ENCODE measurements at regions not wholly inside any gene's neighbourhood (a gene's known extent, or its start where the extent isn't known, plus 50 kb on each side); places are given as distances from the start of the nearest gene placed in this dataset.

GRCh38 chr1:213693864-213694263, 293.9 kb upstream of the PROX1 start:
- Histone ChIP-seq H3K36me3 (ENCODE audit: insufficient read depth, low read length) (no peaks in the 10 kb centered on the region), H3K79me2 (replicated peaks; ENCODE audit: insufficient read depth, low read length) (no peaks in the 10 kb centered on the region), H3K9me2 (ENCODE audit: insufficient read depth, low read length) (no peaks in the 10 kb centered on the region), H4K20me1 (ENCODE audit: insufficient read depth) (no peaks in the 10 kb centered on the region), H3K27me3 (ENCODE audit: insufficient read depth, low read depth, low read length) (no peaks in the 10 kb centered on the region), H3K4me3 (ENCODE audit: low read length) (no peak overlapping the region), H3K4me2 (ENCODE audit: low read length) (no peak overlapping the region), H3K9me3 (ENCODE audit: low read length) (no peaks in the 10 kb centered on the region), H2AFZ (ENCODE audit: low read depth, low read length) (no peak overlapping the region), H3F3A (ENCODE audit: insufficient read depth, low read length, poor library complexity, severe bottlenecking) (no peaks in the 10 kb centered on the region), H3K27ac (ENCODE audit: low read length) (no peak overlapping the region), H3K9ac (ENCODE audit: low read length) (no peak overlapping the region)
- TF ChIP-seq POLR2AphosphoS5 (IDR thresholded peaks at IDR 0.05) (no peak), EZH2 (IDR thresholded peaks at IDR 0.05; ENCODE audit: borderline replicate concordance, insufficient read depth, low read length, poor library complexity, severe bottlenecking) (no peak), MXI1 (conservative IDR thresholded peaks at IDR 0.05; ENCODE audit: poor library complexity, severe bottlenecking) (no peak), REST (IDR thresholded peaks at IDR 0.05; ENCODE audit: borderline replicate concordance) (no peak), SMC3 (conservative IDR thresholded peaks at IDR 0.05; ENCODE audit: poor library complexity) (no peak), TAF1 (IDR thresholded peaks at IDR 0.05; ENCODE audit: low read depth) (no peak), CTCF (IDR thresholded peaks at IDR 0.05; ENCODE audit: poor library complexity, severe bottlenecking) (no peak)

GRCh38 chr1:213697192-213697802, 290.5 kb upstream of the PROX1 start:
- no peaks in the 10 kb centered on the region for H3F3A ChIP-seq (ENCODE audit: insufficient read depth, low read length, poor library complexity, severe bottlenecking)
- H4K20me1 ChIP-seq (ENCODE audit: insufficient read depth): no peaks in the 10 kb centered on the region
- H3K9me2 ChIP-seq (ENCODE audit: insufficient read depth, low read length): no peaks in the 10 kb centered on the region
- H3K27ac ChIP-seq (ENCODE audit: low read length): no peak overlapping the region
- no peak overlapping the region for H3K4me3 ChIP-seq (ENCODE audit: low read length)
- no peaks in the 10 kb centered on the region for H3K79me2 ChIP-seq (replicated peaks; ENCODE audit: insufficient read depth, low read length)
- H2AFZ ChIP-seq (ENCODE audit: low read depth, low read length): no peak overlapping the region
- H3K4me2 ChIP-seq (ENCODE audit: low read length): no peak overlapping the region
- H3K9me3 ChIP-seq (ENCODE audit: low read length): no peaks in the 10 kb centered on the region
- no peaks in the 10 kb centered on the region for H3K27me3 ChIP-seq (ENCODE audit: insufficient read depth, low read depth, low read length)
- no peak overlapping the region for H3K9ac ChIP-seq (ENCODE audit: low read length)
- TF ChIP-seq REST (IDR thresholded peaks at IDR 0.05; ENCODE audit: borderline replicate concordance) (no peak), TAF1 (IDR thresholded peaks at IDR 0.05; ENCODE audit: low read depth) (no peak), CTCF (IDR thresholded peaks at IDR 0.05; ENCODE audit: poor library complexity, severe bottlenecking) (no peak), MXI1 (conservative IDR thresholded peaks at IDR 0.05; ENCODE audit: poor library complexity, severe bottlenecking) (no peak), SMC3 (conservative IDR thresholded peaks at IDR 0.05; ENCODE audit: poor library complexity) (no peak), RAD21 (conservative IDR thresholded peaks at IDR 0.05) (no peak), EP300 (conservative IDR thresholded peaks at IDR 0.05; ENCODE audit: poor library complexity, severe bottlenecking) (no peak), EZH2 (IDR thresholded peaks at IDR 0.05; ENCODE audit: borderline replicate concordance, insufficient read depth, low read length, poor library complexity, severe bottlenecking) (no peak), POLR2AphosphoS5 (IDR thresholded peaks at IDR 0.05) (no peak)
- no peaks in the 10 kb centered on the region for H3K36me3 ChIP-seq (ENCODE audit: insufficient read depth, low read length)
